ENCODE measurements at regions not wholly inside any gene's neighbourhood (a gene's known extent, or its start where the extent isn't known, plus 50 kb on each side); places are given as distances from the start of the nearest gene placed in this dataset.

DNA sequence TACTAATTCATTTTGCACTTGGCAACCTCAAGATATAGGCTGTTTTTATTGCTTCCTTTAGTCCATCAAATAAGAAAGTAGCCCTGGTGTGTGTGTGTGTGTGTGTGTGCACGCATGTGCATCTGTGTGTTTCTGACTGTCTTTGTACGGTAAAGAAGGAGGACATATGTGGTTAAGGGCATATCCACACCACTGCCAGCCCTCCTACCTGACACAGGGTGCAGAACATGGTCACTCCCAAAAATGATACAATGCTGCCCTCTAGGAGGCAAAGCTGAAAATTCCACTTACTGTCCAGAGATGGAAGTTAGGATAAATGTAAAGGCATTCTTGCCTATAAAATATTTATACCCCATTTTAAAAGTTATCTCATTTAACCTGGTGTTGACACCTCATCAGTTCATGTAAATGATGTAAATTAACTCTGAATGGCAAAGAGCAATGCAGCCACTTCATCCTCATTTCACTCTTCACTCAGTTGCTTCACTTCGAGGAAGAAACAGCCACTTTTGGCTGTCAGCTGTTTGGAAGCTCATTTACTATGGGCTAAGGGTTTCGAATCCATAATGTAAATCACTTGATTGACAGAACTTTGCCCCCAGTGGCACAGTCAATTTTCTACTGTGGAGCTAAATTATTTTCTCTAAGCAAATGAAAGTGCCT lies 83.1 kb upstream of the MTNR1B start:
- FAIRE-seq, result peak; percentile 99

GRCh38 chr11:92888696-92889095 lies 80.8 kb upstream of the MTNR1B start:
- no peak for FAIRE-seq

- no peak for FAIRE-seq
Observed at GRCh38 chr11:92890846-92891245, 78.6 kb upstream of the MTNR1B start.

GRCh38 chr11:92892802-92893684 lies 76.4 kb upstream of the MTNR1B start:
- peak; percentile 92 for FAIRE-seq

GRCh38 chr11:92894197-92894596 lies 75.3 kb upstream of the MTNR1B start:
- no peak for FAIRE-seq

DNA sequence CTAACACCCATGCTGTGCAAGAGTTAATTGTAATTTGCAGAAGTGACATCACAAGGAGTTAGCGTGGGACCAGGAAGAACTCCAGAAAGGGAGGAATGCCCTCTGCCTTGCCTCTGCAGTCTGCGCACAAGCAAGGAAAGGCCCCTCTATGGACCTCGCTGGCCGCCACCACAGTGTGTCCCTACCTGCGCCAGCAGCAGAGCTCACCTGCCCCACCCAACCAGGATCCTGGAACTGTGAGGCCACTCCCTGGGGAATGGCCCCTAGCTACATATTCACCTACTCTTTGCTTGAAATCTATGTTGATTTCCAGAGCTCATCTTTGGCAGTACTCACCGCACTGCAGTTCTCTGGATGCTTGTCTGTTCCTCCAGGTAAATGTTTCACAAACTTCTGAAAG lies 72.0 kb upstream of the MTNR1B start:
- FAIRE-seq, result no peak

DNA sequence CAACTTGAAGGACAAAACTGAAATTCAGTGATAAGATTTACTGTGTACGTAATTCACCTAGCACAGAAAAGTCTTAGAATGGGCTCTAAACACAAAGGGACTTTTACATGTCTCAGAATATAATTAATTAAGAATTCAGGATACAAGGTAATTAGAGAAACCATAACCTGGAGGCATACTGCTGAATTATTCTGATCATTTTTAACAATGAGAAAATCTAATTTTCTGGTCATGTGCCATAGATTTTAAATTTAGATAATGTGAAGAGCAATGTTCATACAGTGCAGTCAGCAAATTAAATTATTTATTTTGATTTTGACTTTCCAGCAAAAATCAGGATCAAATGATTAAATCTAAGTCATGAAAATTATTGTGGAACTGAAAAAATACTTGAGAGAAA lies 67.0 kb upstream of the MTNR1B start:
- no peak for FAIRE-seq

DNA sequence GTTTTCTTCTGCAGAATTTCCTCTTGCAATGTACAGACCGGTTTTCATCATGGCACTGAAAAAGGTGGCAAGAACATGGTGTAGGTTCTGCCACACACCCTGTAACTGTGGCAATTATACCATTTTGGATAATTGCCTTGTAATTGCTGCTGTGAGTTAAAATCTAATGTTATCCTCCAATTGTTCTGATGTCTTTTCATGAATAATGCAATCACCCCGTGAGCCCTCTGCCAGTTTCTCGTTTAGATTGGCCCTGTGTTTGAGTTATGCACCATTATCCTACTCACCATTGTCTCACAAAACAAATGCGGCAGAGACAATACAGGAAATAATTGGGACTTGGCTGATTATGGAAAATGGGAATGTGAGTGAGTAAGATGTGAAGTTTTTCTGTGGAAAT lies 61.8 kb upstream of the MTNR1B start:
- no peak for FAIRE-seq

GRCh38 chr11:92909214-92909613 lies 60.2 kb upstream of the MTNR1B start:
- FAIRE-seq, result no peak

DNA sequence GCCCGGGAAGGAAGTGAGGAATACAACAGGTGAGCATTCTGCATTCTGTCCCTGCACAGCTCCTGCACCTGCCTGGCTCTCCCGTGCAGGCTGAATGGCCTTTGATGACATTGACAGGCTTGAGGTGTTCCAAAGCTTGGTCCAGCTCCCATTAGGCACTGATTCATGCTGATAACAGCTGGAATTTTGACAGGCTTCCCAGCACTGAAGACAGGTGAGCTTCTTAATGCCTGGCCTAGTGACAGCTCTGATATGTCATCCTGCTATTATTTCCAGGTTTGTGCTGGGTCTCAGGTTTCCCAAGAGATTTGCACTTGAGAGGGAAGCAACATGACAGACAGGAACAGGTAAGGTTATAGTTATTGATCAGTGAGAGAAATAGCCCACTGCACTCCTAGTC lies 58.0 kb upstream of the MTNR1B start:
- FAIRE-seq, result no peak

GRCh38 chr11:92915551-92915950 lies 53.9 kb upstream of the MTNR1B start:
- FAIRE-seq, result no peak

GRCh38 chr11:92916299-92916698 lies 53.2 kb upstream of the MTNR1B start:
- no peak for FAIRE-seq

DNA sequence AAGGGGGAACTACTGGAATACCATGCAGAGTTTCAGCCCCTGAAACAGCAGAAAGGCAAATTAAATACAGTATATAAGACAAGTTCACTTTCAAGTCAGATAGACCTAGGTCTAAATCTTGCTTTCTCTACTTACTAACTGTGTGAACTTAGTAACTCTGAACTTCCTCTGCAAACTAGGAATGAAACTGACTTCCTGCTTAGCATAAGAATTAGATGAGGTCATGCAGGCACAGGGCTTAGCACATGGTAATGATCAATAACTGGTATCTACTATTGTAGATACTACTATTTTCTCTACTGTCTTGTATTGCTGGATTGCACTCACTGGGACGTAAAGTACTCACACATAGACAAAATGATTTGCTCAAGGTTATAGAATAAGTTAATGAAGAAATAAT lies 51.5 kb upstream of the MTNR1B start:
- peak; percentile 64 for FAIRE-seq

DNA sequence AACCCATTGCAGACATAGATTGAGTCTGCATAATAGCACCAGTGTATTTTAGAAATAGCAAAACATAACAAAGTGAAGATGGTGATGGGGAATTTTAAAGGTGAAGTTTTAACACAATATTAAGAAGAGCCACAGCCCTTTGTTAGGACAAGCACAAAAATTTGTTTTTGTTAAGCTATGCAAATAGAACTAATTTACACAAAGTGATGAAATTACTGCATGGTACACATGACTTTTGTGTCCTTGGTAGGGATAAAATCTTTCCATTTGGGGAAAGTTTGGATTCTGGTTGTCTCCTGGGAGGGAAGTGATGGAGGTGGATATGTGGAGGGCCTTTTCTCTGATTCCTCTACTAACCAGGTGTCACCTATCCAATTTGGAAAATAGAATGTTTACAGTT lies 50.4 kb upstream of the MTNR1B start:
- FAIRE-seq, result no peak
